ENCODE measurements at regions not wholly inside any gene's neighbourhood (a gene's known extent, or its start where the extent isn't known, plus 50 kb on each side); places are given as distances from the start of the nearest gene placed in this dataset.

DNA sequence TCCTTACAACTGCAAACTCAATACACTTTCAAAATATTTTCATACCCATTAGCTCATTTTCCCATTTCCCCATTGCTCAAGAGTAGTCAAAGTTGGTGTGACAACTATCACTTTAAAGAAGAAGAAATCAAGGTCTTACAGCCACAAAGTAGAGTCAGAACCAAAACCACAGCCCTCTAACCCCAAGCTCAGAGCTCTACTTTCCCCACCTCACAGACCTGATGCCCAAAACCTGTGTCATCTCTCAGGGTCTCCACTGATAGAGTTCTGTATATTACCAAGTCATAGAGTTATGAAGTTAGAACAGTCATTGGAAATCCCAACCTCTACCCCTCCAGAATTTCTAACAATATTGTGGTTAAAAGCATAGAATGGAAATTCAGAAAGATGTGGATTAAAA is 505.8 kb downstream of the RAB28 start:
- TF ChIP-seq, protein P1, sequence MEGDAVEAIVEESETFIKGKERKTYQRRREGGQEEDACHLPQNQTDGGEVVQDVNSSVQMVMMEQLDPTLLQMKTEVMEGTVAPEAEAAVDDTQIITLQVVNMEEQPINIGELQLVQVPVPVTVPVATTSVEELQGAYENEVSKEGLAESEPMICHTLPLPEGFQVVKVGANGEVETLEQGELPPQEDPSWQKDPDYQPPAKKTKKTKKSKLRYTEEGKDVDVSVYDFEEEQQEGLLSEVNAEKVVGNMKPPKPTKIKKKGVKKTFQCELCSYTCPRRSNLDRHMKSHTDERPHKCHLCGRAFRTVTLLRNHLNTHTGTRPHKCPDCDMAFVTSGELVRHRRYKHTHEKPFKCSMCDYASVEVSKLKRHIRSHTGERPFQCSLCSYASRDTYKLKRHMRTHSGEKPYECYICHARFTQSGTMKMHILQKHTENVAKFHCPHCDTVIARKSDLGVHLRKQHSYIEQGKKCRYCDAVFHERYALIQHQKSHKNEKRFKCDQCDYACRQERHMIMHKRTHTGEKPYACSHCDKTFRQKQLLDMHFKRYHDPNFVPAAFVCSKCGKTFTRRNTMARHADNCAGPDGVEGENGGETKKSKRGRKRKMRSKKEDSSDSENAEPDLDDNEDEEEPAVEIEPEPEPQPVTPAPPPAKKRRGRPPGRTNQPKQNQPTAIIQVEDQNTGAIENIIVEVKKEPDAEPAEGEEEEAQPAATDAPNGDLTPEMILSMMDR (conservative IDR thresholded peaks at IDR 0.05; ENCODE audit: low read depth, low read length): no peak
- TF ChIP-seq EZH2 (IDR thresholded peaks at IDR 0.05; ENCODE audit: low read length, unreplicated experiment): no peak
- no peak for TF ChIP-seq EZH2phosphoT487 (IDR thresholded peaks at IDR 0.05; ENCODE audit: borderline replicate concordance, low read length)

All from PC-3 (cell line).